ENCODE measurements at regions not wholly inside any gene's neighbourhood (a gene's known extent, or its start where the extent isn't known, plus 50 kb on each side); places are given as distances from the start of the nearest gene placed in this dataset.

DNA sequence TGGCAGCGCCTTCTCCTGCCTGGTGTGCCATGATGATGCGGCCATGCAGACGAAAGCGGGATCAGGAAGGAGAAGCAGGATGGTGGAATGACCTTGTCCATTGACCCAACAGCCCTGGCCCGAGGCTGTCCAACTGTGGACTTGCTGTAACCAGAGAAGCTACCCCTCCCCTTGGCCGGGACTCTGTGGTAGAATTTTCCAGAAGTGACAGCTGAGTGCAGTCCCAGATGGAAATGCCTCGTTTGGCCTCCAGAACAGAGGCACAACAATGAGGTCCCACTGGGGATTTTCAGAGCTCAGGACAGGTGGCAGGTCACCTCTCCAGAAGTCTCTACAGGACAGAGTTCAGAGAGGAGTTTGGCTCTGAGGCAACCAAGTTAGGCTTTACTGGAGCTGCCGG lies 299.2 kb upstream of the CDH4 start:
- Histone ChIP-seq H3K79me1 (ENCODE audit: low read depth in 1 of 2, low read length in 2 of 2) (no peaks in the 10 kb centered on the region), H4K8ac (ENCODE audit: low read depth in 2 of 2, low read length in 2 of 2) (no peak overlapping the region), H4K20me1 (ENCODE audit: insufficient read depth, low read length) (no peaks in the 10 kb centered on the region), H2AFZ (replicated peaks; ENCODE audit: low read length, poor library complexity) (no peak overlapping the region), H3K18ac (ENCODE audit: low read depth, low read length) (no peak overlapping the region), H3K27me3 (ENCODE audit: control insufficient read depth, insufficient read depth, low read length) (no peaks in the 10 kb centered on the region), H3K9me1 (ENCODE audit: insufficient read depth, low read length) (no peaks in the 10 kb centered on the region), H3K9ac (ENCODE audit: low read depth, low read length) (no peak overlapping the region), H3K27ac (ENCODE audit: insufficient read depth, low read length) (no peak overlapping the region), H3K23ac (ENCODE audit: low read depth, low read length) (no peak overlapping the region), H2AK9ac (replicated peaks; ENCODE audit: low read depth, low read length, poor library complexity) (no peak overlapping the region), H3K9me3 (ENCODE audit: control insufficient read depth, insufficient read depth, low read length) (peaks cover 26% of the 10 kb centered on the region), H3K4me3 (ENCODE audit: insufficient read depth, low read depth, low read length) (no peak overlapping the region), H4K91ac (ENCODE audit: insufficient read depth, low read depth, low read length) (no peak overlapping the region), H3K4me2 (ENCODE audit: low read depth, low read length) (no peak overlapping the region), H2BK20ac (ENCODE audit: low read depth, low read length) (no peak overlapping the region), H2BK15ac (ENCODE audit: low read depth, low read length) (no peak overlapping the region), H3K56ac (ENCODE audit: extremely low read depth, insufficient read depth, low read length) (no peak overlapping the region), H2BK5ac (ENCODE audit: low read depth, low read length, poor library complexity, severe bottlenecking) (no peak overlapping the region), H4K5ac (ENCODE audit: low read depth, low read length) (no peak overlapping the region), H2BK120ac (ENCODE audit: low read depth, low read length) (no peak overlapping the region), H3K14ac (replicated peaks; ENCODE audit: low read depth, low read length) (no peak overlapping the region), H2AK5ac (ENCODE audit: low read depth, low read length) (no peak overlapping the region), H3K4ac (ENCODE audit: low read depth, low read length) (no peak overlapping the region), H3K36me3 (ENCODE audit: control insufficient read depth, insufficient read depth, low read length) (no peaks in the 10 kb centered on the region), H3K4me1 (ENCODE audit: control insufficient read depth, insufficient read depth, low read length) (no peaks in the 10 kb centered on the region)
- DNase-seq (no peak), ATAC-seq (ENCODE audit: low read depth) (no peak)
- in situ Hi-C loops (cut with MboI; ENCODE audit: low sequenced_read_pairs) (no loop called here), dilution Hi-C loops (cut with HindIII; ENCODE audit: low sequenced_read_pairs, unreplicated experiment) (no loop called here), intact Hi-C loops (cut with micrococcal nuclease) (no loop called here)
- TF ChIP-seq CTCF (conservative IDR thresholded peaks at IDR 0.05; ENCODE audit: low read depth, low read length) (no peak), POLR2A (IDR thresholded peaks at IDR 0.05; ENCODE audit: low read depth, low read length) (no peak)
- 42% methylated on average over 3 of the region's 8 CpGs; no CpG with 5 or more reads in 1 of the 2 experiments for WGBS, 2 experiments (ENCODE audit: extremely low coverage in 2 of 2, insufficient read length in 1 of 2)
- BruUV-seq (replicated peaks) = no TSS peak
- CTCF ChIA-PET = no interaction called here
- POLR2A ChIA-PET (ENCODE audit: unreplicated experiment) = no interaction called here
